DND-41 (cell line): ENCODE measurements at regions not wholly inside any gene's neighbourhood (a gene's known extent, or its start where the extent isn't known, plus 50 kb on each side); places are given as distances from the start of the nearest gene placed in this dataset.

Experiments used
- EZH2 ChIP-seq: IDR thresholded peaks from 3 replicates; pipeline ENCODE4 v1.6.1; 2012; ENCODE audit warnings: borderline replicate concordance, low read depth, mild to moderate bottlenecking, moderate library complexity, low read length, inconsistent platforms; ENCODE audit not compliant: severe bottlenecking
- TF ChIP-seq, protein P1 (sequence below): IDR thresholded peaks from 2 replicates; pipeline ENCODE4 v1.5.1; 2012; ENCODE audit warnings: borderline replicate concordance, low read length, moderate library complexity, mild to moderate bottlenecking; ENCODE audit not compliant: poor library complexity, severe bottlenecking; ENCODE audit errors: extremely low read depth

DNA sequence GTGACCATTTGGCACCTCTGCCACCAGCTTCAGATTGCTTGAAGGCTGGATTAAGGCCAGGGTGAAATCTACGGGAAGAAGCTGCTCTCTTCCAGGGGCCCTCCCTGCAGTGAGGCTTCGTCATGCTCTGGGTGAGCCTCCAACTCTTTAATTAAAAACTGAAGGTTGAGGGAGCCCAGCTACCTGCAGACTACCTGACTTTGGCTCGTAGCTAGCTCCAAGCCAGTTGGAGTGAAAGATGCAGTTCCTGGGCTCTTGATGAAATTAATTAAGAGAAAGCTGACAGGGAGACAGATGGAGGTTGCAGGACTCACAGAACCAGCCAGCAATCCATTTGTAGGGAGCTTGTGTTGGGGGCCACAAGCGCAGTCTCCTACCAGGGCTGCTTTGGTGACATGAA lies 168.5 kb upstream of the SFSWAP start:
- TF ChIP-seq, protein P1, sequence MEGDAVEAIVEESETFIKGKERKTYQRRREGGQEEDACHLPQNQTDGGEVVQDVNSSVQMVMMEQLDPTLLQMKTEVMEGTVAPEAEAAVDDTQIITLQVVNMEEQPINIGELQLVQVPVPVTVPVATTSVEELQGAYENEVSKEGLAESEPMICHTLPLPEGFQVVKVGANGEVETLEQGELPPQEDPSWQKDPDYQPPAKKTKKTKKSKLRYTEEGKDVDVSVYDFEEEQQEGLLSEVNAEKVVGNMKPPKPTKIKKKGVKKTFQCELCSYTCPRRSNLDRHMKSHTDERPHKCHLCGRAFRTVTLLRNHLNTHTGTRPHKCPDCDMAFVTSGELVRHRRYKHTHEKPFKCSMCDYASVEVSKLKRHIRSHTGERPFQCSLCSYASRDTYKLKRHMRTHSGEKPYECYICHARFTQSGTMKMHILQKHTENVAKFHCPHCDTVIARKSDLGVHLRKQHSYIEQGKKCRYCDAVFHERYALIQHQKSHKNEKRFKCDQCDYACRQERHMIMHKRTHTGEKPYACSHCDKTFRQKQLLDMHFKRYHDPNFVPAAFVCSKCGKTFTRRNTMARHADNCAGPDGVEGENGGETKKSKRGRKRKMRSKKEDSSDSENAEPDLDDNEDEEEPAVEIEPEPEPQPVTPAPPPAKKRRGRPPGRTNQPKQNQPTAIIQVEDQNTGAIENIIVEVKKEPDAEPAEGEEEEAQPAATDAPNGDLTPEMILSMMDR = no peak
- TF ChIP-seq EZH2 = no peak
